ENCODE measurements at regions not wholly inside any gene's neighbourhood (a gene's known extent, or its start where the extent isn't known, plus 50 kb on each side); places are given as distances from the start of the nearest gene placed in this dataset.

DNA sequence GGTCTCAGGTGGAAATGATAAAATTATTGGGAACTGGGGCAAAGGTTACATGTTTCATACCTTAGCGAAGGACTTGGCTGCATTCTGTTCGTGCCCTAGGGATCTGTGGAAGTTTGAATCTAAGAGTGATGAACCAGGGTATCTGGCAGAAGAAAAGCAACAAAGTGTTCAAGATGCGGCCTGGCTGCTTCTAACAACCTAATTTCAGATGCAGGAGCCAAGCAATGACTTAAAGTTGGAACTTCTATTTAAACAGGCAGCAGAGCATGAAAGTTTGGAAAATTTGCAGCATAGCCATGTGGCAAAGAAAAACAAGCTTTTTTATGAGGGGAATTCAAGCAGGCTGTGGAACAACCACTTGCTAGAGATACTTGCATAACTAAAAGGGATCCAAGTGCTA, 73.5 kb downstream of the CD24 start:
- H3K9me3 Mint-ChIP-seq (ENCODE audit: unreplicated experiment) = no peaks in the 10 kb centered on the region
- no peaks in the 10 kb centered on the region for H3K4me1 Mint-ChIP-seq (ENCODE audit: low read depth, unreplicated experiment)
- H3K4me3 Mint-ChIP-seq (ENCODE audit: unreplicated experiment) = no peak overlapping the region
- H3K36me3 Mint-ChIP-seq (ENCODE audit: unreplicated experiment) = peaks cover 25% of the 10 kb centered on the region
- DNase-seq = no peak
- TF ChIP-seq, protein P1, sequence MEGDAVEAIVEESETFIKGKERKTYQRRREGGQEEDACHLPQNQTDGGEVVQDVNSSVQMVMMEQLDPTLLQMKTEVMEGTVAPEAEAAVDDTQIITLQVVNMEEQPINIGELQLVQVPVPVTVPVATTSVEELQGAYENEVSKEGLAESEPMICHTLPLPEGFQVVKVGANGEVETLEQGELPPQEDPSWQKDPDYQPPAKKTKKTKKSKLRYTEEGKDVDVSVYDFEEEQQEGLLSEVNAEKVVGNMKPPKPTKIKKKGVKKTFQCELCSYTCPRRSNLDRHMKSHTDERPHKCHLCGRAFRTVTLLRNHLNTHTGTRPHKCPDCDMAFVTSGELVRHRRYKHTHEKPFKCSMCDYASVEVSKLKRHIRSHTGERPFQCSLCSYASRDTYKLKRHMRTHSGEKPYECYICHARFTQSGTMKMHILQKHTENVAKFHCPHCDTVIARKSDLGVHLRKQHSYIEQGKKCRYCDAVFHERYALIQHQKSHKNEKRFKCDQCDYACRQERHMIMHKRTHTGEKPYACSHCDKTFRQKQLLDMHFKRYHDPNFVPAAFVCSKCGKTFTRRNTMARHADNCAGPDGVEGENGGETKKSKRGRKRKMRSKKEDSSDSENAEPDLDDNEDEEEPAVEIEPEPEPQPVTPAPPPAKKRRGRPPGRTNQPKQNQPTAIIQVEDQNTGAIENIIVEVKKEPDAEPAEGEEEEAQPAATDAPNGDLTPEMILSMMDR (IDR thresholded peaks at IDR 0.05; ENCODE audit: partially characterized antibody, unreplicated experiment) = no peak
- no peaks in the 10 kb centered on the region for H3K27me3 Mint-ChIP-seq (ENCODE audit: unreplicated experiment)
- no peak overlapping the region for H3K27ac Mint-ChIP-seq (ENCODE audit: unreplicated experiment)

- Mint-ChIP-seq H3K27me3 (ENCODE audit: unreplicated experiment) (no peaks in the 10 kb centered on the region), H3K27ac (ENCODE audit: unreplicated experiment) (no peak overlapping the region), H3K4me1 (ENCODE audit: low read depth, unreplicated experiment) (no peaks in the 10 kb centered on the region), H3K36me3 (ENCODE audit: unreplicated experiment) (peaks cover 25% of the 10 kb centered on the region), H3K4me3 (ENCODE audit: unreplicated experiment) (no peak overlapping the region), H3K9me3 (ENCODE audit: unreplicated experiment) (no peaks in the 10 kb centered on the region)
- no peak for DNase-seq
- TF ChIP-seq, protein P1 (IDR thresholded peaks at IDR 0.05; ENCODE audit: partially characterized antibody, unreplicated experiment) = no peak
Measured at GRCh38 chr6:106899697-106900096, 74.8 kb downstream of the CD24 start.

DNA sequence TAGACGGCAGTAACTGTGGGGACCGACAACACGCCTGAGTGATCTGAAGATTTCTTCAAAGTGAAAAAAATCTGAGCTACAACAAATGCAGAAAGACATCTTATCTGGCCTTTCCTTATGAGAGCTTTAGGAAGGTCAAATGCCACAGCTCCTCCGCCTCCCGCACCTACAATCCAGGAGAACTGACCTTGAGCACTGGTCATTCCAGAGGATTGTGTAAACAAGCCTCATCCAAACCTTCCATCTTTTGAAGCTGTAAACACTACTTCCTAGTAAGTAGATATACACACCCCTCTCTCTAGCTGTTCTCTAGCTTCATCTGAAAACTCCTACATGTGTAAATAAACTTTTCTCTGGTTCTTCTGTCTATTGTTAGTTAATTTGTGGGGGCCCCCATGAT, 76.9 kb downstream of the CD24 start:
- no peak for DNase-seq
- H3K4me3 Mint-ChIP-seq (ENCODE audit: unreplicated experiment) = no peak overlapping the region
- TF ChIP-seq, protein P1 (IDR thresholded peaks at IDR 0.05; ENCODE audit: partially characterized antibody, unreplicated experiment) = no peak
- H3K9me3 Mint-ChIP-seq (ENCODE audit: unreplicated experiment) = peaks cover 2% of the 10 kb centered on the region
- H3K4me1 Mint-ChIP-seq (ENCODE audit: low read depth, unreplicated experiment) = no peaks in the 10 kb centered on the region
- H3K36me3 Mint-ChIP-seq (ENCODE audit: unreplicated experiment) = peaks cover 9% of the 10 kb centered on the region
- no peak overlapping the region for H3K27ac Mint-ChIP-seq (ENCODE audit: unreplicated experiment)
- peaks cover 3% of the 10 kb centered on the region for H3K27me3 Mint-ChIP-seq (ENCODE audit: unreplicated experiment)

DNA sequence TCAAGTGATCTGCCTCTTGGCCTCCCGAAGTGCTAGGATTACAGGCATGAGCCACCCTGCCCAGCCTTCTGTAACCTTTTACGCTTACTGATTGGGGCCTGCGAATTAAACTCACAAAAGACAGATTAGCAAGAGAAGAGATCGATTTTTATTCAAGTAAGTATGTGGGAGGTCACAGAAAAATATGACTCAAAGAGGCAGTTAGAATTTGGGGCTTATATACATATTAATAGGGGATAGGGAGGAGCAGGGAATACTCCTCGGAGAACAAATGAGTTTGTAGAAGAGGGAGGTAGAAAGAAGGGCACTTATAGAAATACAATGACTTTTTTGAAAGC, 78.9 kb downstream of the CD24 start:
- Mint-ChIP-seq H3K36me3 (ENCODE audit: unreplicated experiment) (peaks cover 2% of the 10 kb centered on the region), H3K4me1 (ENCODE audit: low read depth, unreplicated experiment) (no peaks in the 10 kb centered on the region), H3K9me3 (ENCODE audit: unreplicated experiment) (peaks cover 2% of the 10 kb centered on the region), H3K27ac (ENCODE audit: unreplicated experiment) (no peak overlapping the region), H3K4me3 (ENCODE audit: unreplicated experiment) (no peak overlapping the region), H3K27me3 (ENCODE audit: unreplicated experiment) (peaks cover 3% of the 10 kb centered on the region)
- TF ChIP-seq, protein P1 (IDR thresholded peaks at IDR 0.05; ENCODE audit: partially characterized antibody, unreplicated experiment) = no peak
- DNase-seq = no peak

GRCh38 chr6:106894978-106895702, 79.4 kb downstream of the CD24 start:
- H3K27me3 Mint-ChIP-seq (ENCODE audit: unreplicated experiment) = peaks cover 3% of the 10 kb centered on the region
- TF ChIP-seq, protein P1 (IDR thresholded peaks at IDR 0.05; ENCODE audit: partially characterized antibody, unreplicated experiment) = no peak
- no peak for DNase-seq
- H3K27ac Mint-ChIP-seq (ENCODE audit: unreplicated experiment) = no peak overlapping the region
- H3K9me3 Mint-ChIP-seq (ENCODE audit: unreplicated experiment) = peaks cover 2% of the 10 kb centered on the region
- no peaks in the 10 kb centered on the region for H3K4me1 Mint-ChIP-seq (ENCODE audit: low read depth, unreplicated experiment)
- no peaks in the 10 kb centered on the region for H3K36me3 Mint-ChIP-seq (ENCODE audit: unreplicated experiment)
- H3K4me3 Mint-ChIP-seq (ENCODE audit: unreplicated experiment) = no peak overlapping the region
